Memory B cell (primary cell): ENCODE measurements at regions not wholly inside any gene's neighbourhood (a gene's known extent, or its start where the extent isn't known, plus 50 kb on each side); places are given as distances from the start of the nearest gene placed in this dataset.

Source experiments
- ATAC-seq: fragments of 150-1000 bp; cut with Tn5 transposase; 2 replicates; pipeline ENCODE4 v1.10.0; 2021; ENCODE audit warnings: low read depth, mild to moderate bottlenecking, moderate library complexity
- DNase-seq, 2 donors: peaks; one replicate each; pipeline ENCODE4 v3.0.0; 2022; ENCODE audit warnings: low spot score in 2 of 2
- H3K27ac Mint-ChIP-seq: one replicate; pipeline ENCODE4 v1.8.0; 2022; ENCODE audit warnings: mild to moderate bottlenecking, moderate library complexity, mixed read lengths
- H3K27me3 Mint-ChIP-seq: one replicate; pipeline ENCODE4 v1.8.0; 2022; ENCODE audit warnings: mixed read lengths
- H3K36me3 Mint-ChIP-seq: one replicate; pipeline ENCODE4 v1.8.0; 2022; ENCODE audit warnings: mild to moderate bottlenecking, mixed read lengths
- H3K4me1 Mint-ChIP-seq: one replicate; pipeline ENCODE4 v1.8.0; 2022; ENCODE audit warnings: mixed read lengths
- H3K4me3 Mint-ChIP-seq: one replicate; pipeline ENCODE4 v1.8.0; 2022; ENCODE audit warnings: mild to moderate bottlenecking, moderate library complexity, mixed read lengths
- H3K9me3 Mint-ChIP-seq: one replicate; pipeline ENCODE4 v1.8.0; 2022; ENCODE audit warnings: mixed read lengths

DNA sequence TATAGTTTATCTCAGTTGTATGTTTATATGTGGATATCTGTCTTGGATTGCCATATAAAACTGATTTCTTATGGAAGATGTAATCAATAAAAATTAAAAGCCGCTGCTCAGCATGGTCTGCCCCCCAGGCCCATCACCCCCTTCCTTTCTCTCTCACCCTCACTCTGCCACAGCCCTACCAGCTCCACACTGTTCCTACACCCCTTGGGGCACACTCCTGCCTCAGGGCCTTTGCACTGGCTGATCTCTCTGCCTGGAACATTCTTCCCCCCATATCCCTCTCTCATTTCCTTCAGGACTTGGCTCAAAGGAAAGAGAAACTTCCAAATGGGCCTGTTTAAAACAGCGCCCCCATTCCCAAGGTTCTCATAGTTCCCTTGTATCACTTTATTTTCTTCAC is 63.1 kb downstream of the LRRC32 start:
- peaks cover 4% of the 10 kb centered on the region for H3K36me3 Mint-ChIP-seq

DNA sequence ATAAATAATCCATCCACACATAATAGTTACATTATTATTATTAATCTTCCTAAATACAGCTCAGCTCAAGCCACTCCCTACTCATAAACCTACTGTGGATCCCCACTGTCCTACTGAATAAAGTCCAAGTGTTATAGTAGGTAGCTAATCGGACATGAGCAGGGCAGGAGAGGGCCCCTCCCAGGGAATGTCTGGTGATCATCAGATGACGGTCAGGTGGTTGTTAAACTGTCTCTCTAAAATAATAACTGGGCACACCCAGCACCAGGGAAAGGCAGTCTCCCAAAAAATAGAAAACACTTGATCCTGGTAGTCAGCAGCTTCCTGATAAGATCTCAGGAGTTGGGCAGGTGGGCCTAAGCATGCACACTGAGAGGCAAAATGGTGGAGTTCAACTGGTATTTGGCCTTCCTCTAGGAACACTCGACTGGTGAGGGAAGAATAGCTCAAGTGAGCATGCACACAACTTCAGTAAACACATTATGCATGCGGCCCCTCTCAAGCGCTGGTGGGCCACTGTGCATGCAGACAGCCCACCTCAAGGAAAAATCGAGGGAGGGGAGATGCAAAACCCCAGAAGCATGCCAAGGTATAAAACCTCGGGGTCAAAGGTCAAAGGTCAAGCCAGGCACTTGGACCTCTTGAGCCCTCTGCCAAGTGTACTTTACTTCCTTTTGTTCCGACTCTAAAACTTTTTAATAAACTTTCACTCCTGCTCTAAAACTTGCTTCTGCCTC is 65.0 kb downstream of the LRRC32 start:
- peaks cover 8% of the 10 kb centered on the region for H3K9me3 Mint-ChIP-seq
- H3K4me3 Mint-ChIP-seq: no peak overlapping the region
- peaks cover 29% of the 10 kb centered on the region for H3K27me3 Mint-ChIP-seq

More for the DNA sequence above, 63.1 kb downstream of the LRRC32 start:
- ATAC-seq (no peak), DNase-seq (no peak)
- no peak overlapping the region for H3K4me3 Mint-ChIP-seq
- peaks cover 28% of the 10 kb centered on the region for H3K27me3 Mint-ChIP-seq
- peaks cover 8% of the 10 kb centered on the region for H3K4me1 Mint-ChIP-seq
- peaks cover 8% of the 10 kb centered on the region for H3K9me3 Mint-ChIP-seq
- no peak overlapping the region for H3K27ac Mint-ChIP-seq

DNA sequence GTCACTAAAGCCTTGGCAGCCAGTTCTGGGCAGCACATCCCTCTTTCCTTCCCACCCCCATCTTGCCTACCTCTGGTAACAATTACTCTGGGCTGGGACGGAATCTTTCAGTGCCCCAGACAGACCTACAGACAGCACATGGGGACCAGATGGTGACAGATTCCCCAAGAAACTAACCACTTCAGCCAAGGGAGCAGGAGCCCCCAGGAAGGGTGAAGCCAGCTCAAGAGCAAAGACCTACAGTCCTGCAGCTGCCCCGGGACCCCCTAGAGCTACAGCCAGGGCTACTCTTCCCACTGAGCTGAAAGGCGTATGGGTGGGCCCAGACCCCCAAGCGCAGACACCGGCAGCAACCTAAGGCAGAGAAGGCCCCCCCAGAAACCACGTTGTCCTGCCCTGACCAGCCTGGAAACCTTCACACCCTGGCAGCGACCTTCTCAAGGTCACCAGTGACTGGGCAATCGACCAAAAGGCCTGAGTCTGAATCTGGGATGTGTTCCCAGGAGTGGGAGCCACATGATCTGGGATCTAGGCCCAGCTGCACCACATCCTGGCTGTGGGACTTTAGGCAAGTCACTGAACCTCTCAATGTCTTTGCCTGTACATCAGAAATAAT is 65.8 kb downstream of the LRRC32 start:
- H3K4me1 Mint-ChIP-seq: peaks cover 8% of the 10 kb centered on the region
- peaks cover 8% of the 10 kb centered on the region for H3K9me3 Mint-ChIP-seq
- peaks cover 4% of the 10 kb centered on the region for H3K36me3 Mint-ChIP-seq
- H3K27ac Mint-ChIP-seq: no peak overlapping the region
- peak in 1 of 2 donors; percentile 8 for DNase-seq
- peaks cover 26% of the 10 kb centered on the region for H3K27me3 Mint-ChIP-seq
- no peak for ATAC-seq
- H3K4me3 Mint-ChIP-seq: no peak overlapping the region

More for the DNA sequence above, 65.0 kb downstream of the LRRC32 start:
- ATAC-seq (no peak), DNase-seq (peak in 1 of 2 donors; percentile 8)
- Mint-ChIP-seq H3K27ac (no peak overlapping the region), H3K36me3 (peaks cover 4% of the 10 kb centered on the region), H3K4me1 (peaks cover 8% of the 10 kb centered on the region)

DNA sequence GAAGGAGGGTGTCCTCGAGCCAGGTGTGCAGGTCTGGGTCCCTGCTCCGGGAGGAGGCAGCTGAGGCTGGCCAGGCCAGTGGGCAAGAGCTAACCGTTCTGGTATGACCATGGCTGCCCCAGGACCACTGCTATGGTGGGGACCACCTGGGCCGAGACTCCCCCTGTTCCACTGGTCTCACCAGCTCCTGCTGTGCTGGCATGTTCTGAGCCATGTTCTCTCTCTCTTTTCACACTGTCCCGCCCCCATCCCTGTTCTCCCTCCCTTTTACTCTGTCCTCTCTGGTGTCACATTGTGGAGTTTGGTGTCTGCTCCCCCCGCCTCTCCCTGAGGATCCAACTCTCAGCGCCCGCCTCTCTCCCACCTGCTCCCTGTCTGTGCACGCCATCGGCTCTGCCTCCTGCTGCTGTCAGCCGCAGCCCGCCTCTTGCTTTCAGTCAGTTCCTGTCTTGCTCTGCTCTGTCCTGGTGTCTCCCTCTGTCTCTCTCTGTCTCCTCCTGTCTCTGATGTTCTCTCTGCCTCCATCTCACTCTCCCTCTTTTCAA is 66.4 kb downstream of the LRRC32 start:
- peaks cover 8% of the 10 kb centered on the region for H3K4me1 Mint-ChIP-seq
- no peak overlapping the region for H3K27ac Mint-ChIP-seq
- peaks cover 28% of the 10 kb centered on the region for H3K27me3 Mint-ChIP-seq
- H3K9me3 Mint-ChIP-seq: peaks cover 8% of the 10 kb centered on the region
- peaks cover 4% of the 10 kb centered on the region for H3K36me3 Mint-ChIP-seq
- no peak overlapping the region for H3K4me3 Mint-ChIP-seq
- peak in 1 of 2 donors; percentile 9 for DNase-seq
- no peak for ATAC-seq

DNA sequence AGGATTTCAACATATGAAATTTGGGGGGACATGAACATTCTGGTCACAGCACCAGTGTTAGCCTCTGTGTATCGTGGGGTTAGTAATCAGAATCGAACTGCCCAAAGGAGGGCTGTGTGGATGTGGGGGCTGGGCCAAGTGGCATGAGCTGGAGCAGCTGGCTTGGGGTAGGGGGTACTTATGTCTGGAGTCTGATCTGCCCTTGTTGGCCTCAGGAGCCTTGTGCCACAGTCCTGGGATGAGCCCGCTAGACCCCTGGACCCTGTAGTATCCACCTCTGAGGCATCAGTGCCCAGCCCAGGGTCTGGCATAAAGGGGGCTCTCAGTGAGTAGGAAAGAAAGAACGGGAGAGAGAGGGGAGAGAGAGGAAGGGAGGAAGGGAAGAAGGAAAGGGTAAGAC is 67.3 kb downstream of the LRRC32 start:
- peaks cover 8% of the 10 kb centered on the region for H3K4me1 Mint-ChIP-seq
- H3K4me3 Mint-ChIP-seq: no peak overlapping the region
- H3K9me3 Mint-ChIP-seq: peaks cover 8% of the 10 kb centered on the region
- H3K27me3 Mint-ChIP-seq: peaks cover 30% of the 10 kb centered on the region
- H3K27ac Mint-ChIP-seq: no peak overlapping the region
- peaks cover 4% of the 10 kb centered on the region for H3K36me3 Mint-ChIP-seq
- ATAC-seq: no peak
- peak in 1 of 2 donors; percentile 7 for DNase-seq
